ENCODE measurements at regions not wholly inside any gene's neighbourhood (a gene's known extent, or its start where the extent isn't known, plus 50 kb on each side); places are given as distances from the start of the nearest gene placed in this dataset.

DNA sequence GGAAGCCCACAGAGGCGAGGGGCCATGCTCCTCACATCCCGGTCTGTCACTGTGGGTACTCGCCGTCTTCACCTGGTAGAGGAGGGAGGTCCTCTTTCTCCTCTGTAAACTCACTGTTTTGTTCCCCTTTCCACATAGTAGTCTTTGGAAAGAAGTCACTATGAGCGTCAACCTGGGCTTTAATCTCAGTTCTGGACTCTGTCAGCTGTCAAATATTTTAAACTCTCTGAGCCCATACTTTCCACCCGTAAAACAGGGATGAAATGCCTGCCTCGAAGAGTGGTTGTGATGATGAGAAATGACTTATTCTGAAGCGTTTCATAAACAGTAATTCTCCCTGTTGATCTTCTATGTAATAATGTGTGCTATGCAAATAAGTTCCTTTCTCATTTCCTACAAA is 547.1 kb upstream of the SOX11 start:
- FAIRE-seq (no peak), ATAC-seq (no peak), DNase-seq (ENCODE audit: low read depth in 1 of 2, low spot score in 1 of 2) (no peak)
- Histone ChIP-seq H3K9me3 (peaks cover 6% of the 10 kb centered on the region; the same call in 2 of the 3 replicates), H3K4me3 (no peak overlapping the region), H3K27ac (no peak overlapping the region), H3K4me2 (no peak overlapping the region), H3K4me1 (no peaks in the 10 kb centered on the region)
- ChIA-PET CTCF (no interaction called here), POLR2A (no interaction called here)
- TF ChIP-seq HOXA7 (CRISPR knock-in tag; IDR thresholded peaks at IDR 0.05): no peak
- TF ChIP-seq, protein P1, sequence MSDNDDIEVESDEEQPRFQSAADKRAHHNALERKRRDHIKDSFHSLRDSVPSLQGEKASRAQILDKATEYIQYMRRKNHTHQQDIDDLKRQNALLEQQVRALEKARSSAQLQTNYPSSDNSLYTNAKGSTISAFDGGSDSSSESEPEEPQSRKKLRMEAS (IDR thresholded peaks at IDR 0.05): no peak
- TF ChIP-seq, protein P2, sequence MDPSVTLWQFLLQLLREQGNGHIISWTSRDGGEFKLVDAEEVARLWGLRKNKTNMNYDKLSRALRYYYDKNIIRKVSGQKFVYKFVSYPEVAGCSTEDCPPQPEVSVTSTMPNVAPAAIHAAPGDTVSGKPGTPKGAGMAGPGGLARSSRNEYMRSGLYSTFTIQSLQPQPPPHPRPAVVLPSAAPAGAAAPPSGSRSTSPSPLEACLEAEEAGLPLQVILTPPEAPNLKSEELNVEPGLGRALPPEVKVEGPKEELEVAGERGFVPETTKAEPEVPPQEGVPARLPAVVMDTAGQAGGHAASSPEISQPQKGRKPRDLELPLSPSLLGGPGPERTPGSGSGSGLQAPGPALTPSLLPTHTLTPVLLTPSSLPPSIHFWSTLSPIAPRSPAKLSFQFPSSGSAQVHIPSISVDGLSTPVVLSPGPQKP (IDR thresholded peaks at IDR 0.05; ENCODE audit: low read depth, low read length): no peak
- TF ChIP-seq ZFP36 (IDR thresholded peaks at IDR 0.05; ENCODE audit: borderline replicate concordance, partially characterized antibody): no peak
- no peak for TF ChIP-seq ZC3H11A (IDR thresholded peaks at IDR 0.05)
- TF ChIP-seq, protein P3, sequence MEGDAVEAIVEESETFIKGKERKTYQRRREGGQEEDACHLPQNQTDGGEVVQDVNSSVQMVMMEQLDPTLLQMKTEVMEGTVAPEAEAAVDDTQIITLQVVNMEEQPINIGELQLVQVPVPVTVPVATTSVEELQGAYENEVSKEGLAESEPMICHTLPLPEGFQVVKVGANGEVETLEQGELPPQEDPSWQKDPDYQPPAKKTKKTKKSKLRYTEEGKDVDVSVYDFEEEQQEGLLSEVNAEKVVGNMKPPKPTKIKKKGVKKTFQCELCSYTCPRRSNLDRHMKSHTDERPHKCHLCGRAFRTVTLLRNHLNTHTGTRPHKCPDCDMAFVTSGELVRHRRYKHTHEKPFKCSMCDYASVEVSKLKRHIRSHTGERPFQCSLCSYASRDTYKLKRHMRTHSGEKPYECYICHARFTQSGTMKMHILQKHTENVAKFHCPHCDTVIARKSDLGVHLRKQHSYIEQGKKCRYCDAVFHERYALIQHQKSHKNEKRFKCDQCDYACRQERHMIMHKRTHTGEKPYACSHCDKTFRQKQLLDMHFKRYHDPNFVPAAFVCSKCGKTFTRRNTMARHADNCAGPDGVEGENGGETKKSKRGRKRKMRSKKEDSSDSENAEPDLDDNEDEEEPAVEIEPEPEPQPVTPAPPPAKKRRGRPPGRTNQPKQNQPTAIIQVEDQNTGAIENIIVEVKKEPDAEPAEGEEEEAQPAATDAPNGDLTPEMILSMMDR (IDR thresholded peaks at IDR 0.05): no peak
- no peak for TF ChIP-seq POLR2AphosphoS2 (conservative IDR thresholded peaks at IDR 0.05; ENCODE audit: low read length)
- TF ChIP-seq CEBPB (IDR thresholded peaks at IDR 0.05): no peak
- TF ChIP-seq, protein P4, sequence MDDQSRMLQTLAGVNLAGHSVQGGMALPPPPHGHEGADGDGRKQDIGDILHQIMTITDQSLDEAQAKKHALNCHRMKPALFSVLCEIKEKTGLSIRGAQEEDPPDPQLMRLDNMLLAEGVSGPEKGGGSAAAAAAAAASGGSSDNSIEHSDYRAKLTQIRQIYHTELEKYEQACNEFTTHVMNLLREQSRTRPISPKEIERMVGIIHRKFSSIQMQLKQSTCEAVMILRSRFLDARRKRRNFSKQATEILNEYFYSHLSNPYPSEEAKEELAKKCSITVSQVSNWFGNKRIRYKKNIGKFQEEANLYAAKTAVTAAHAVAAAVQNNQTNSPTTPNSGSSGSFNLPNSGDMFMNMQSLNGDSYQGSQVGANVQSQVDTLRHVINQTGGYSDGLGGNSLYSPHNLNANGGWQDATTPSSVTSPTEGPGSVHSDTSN (IDR thresholded peaks at IDR 0.05): no peak
- no peak for TF ChIP-seq ESRRA (IDR thresholded peaks at IDR 0.05; ENCODE audit: borderline replicate concordance, low read length)
- TF ChIP-seq, protein P5, sequence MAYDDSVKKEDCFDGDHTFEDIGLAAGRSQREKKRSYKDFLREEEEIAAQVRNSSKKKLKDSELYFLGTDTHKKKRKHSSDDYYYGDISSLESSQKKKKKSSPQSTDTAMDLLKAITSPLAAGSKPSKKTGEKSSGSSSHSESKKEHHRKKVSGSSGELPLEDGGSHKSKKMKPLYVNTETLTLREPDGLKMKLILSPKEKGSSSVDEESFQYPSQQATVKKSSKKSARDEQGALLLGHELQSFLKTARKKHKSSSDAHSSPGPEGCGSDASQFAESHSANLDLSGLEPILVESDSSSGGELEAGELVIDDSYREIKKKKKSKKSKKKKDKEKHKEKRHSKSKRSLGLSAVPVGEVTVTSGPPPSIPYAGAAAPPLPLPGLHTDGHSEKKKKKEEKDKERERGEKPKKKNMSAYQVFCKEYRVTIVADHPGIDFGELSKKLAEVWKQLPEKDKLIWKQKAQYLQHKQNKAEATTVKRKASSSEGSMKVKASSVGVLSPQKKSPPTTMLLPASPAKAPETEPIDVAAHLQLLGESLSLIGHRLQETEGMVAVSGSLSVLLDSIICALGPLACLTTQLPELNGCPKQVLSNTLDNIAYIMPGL (CRISPR knock-in tag; IDR thresholded peaks at IDR 0.05; ENCODE audit: borderline replicate concordance): no peak
- TF ChIP-seq GATA3 (IDR thresholded peaks at IDR 0.05; ENCODE audit: borderline replicate concordance): no peak
- TF ChIP-seq ZNF302 (CRISPR knock-in tag; IDR thresholded peaks at IDR 0.05): no peak
- TF ChIP-seq MAZ (IDR thresholded peaks at IDR 0.05; ENCODE audit: borderline replicate concordance, low read depth, low read length): no peak
- TF ChIP-seq SREBF2 (IDR thresholded peaks at IDR 0.05): no peak
- no peak for TF ChIP-seq HOXB5 (CRISPR knock-in tag; IDR thresholded peaks at IDR 0.05)
- no peak for TF ChIP-seq RAD21 (conservative IDR thresholded peaks at IDR 0.05 in 1 of 2, IDR thresholded peaks at IDR 0.05 in 1 of 2)
- TF ChIP-seq RNF2 (IDR thresholded peaks at IDR 0.05; ENCODE audit: borderline replicate concordance, low read depth): no peak
- TF ChIP-seq NFE2L2 (conservative IDR thresholded peaks at IDR 0.05; ENCODE audit: low read length): no peak
- no peak for TF ChIP-seq CBX8 (IDR thresholded peaks at IDR 0.05)
- 11% methylated on average over 8 of the region's 8 CpGs for WGBS (ENCODE audit: missing lambda C conversion rate)

DNA sequence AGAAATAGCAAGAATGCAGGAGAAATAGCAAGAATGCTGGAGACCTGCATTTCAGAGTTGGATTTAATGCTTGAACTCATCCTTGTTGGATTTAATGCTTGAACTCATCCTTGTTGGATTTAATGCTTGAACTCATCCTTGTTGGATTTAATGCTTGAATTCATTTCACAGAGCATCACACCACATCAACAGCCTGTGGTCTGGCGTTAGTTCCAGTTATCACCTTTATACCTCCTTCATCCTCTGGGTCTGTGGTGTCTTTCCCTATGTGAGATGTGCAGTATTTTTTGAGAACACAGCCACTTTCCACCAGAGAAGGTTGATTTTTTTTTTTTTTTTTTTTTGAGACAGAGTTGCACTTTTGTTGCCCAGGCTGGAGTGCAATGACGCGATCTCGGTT is 546.4 kb upstream of the SOX11 start:
- DNase-seq (ENCODE audit: low read depth in 1 of 2, low spot score in 1 of 2) (no peak), ATAC-seq (no peak), FAIRE-seq (no peak)
- TF ChIP-seq HDAC2 (IDR thresholded peaks at IDR 0.05) (no peak), RNF2 (IDR thresholded peaks at IDR 0.05; ENCODE audit: borderline replicate concordance, low read depth) (no peak), HOXB5 (CRISPR knock-in tag; IDR thresholded peaks at IDR 0.05) (no peak), FOSB (CRISPR knock-in tag; IDR thresholded peaks at IDR 0.05) (no peak), CHD2 (IDR thresholded peaks at IDR 0.05; ENCODE audit: low read length, partially characterized antibody) (no peak), ZSCAN20 (CRISPR knock-in tag; IDR thresholded peaks at IDR 0.05) (no peak), PHF8 (IDR thresholded peaks at IDR 0.05; ENCODE audit: borderline replicate concordance, low read depth) (no peak), ZC3H11A (IDR thresholded peaks at IDR 0.05) (no peak), MAFK (IDR thresholded peaks at IDR 0.05; ENCODE audit: partially characterized antibody) (no peak), RFX5 (IDR thresholded peaks at IDR 0.05) (no peak)
- TF ChIP-seq, protein P6, sequence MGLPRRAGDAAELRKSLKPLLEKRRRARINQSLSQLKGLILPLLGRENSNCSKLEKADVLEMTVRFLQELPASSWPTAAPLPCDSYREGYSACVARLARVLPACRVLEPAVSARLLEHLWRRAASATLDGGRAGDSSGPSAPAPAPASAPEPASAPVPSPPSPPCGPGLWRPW (IDR thresholded peaks at IDR 0.05): no peak
- TF ChIP-seq, protein P7, sequence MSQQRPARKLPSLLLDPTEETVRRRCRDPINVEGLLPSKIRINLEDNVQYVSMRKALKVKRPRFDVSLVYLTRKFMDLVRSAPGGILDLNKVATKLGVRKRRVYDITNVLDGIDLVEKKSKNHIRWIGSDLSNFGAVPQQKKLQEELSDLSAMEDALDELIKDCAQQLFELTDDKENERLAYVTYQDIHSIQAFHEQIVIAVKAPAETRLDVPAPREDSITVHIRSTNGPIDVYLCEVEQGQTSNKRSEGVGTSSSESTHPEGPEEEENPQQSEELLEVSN (IDR thresholded peaks at IDR 0.05; ENCODE audit: borderline replicate concordance, low read depth): no peak
- no peak overlapping the region for H3K27ac ChIP-seq
- H3K4me2 ChIP-seq: no peak overlapping the region
- CTCF ChIA-PET: no interaction called here
- no peaks in the 10 kb centered on the region for H3K4me1 ChIP-seq
- 67% methylated on average over 4 of the region's 4 CpGs for WGBS (ENCODE audit: missing lambda C conversion rate)
- POLR2A ChIA-PET: no interaction called here
- H3K4me3 ChIP-seq: no peak overlapping the region
- peaks cover 6% of the 10 kb centered on the region; the same call in 2 of the 3 replicates for H3K9me3 ChIP-seq
